Upper lobe of left lung (tissue), 6 donors: ENCODE measurements at regions not wholly inside any gene's neighbourhood (a gene's known extent, or its start where the extent isn't known, plus 50 kb on each side); places are given as distances from the start of the nearest gene placed in this dataset.

ENCODE experiments used
- ATAC-seq, 2 donors: fragments of 200-7000 bp; cut with Tn5 transposase; one replicate each; pipeline ENCODE4 v1.9.1; 2022; ENCODE audit warnings: mild to moderate bottlenecking in 2 of 2, moderate library complexity in 2 of 2; ENCODE audit not compliant: low FRiP score in 2 of 2
- DNase-seq, 2 donors: peaks; one replicate each; pipeline ENCODE4 v3.0.0-alpha.2; 2019 to 2020
- H3K27ac ChIP-seq, 4 donors: fragments of 200-600 bp; sonication (generic); one replicate each; pipeline ENCODE4 v1.5.1; 2016 to 2019
- H3K27me3 ChIP-seq, 4 donors: fragments of 200-600 bp; sonication (generic); one replicate each; pipeline ENCODE4 v1.5.1; 2017 to 2019
- H3K36me3 ChIP-seq, 4 donors: fragments of 200-600 bp; sonication (generic); one replicate each; pipeline ENCODE4 v1.5.1; 2016 to 2019
- H3K4me1 ChIP-seq, 4 donors: fragments of 200-600 bp; sonication (generic); one replicate each; pipeline ENCODE4 v1.5.1; 2018 to 2019
- H3K4me3 ChIP-seq, 4 donors: fragments of 200-600 bp; sonication (generic); one replicate each; pipeline ENCODE4 v1.5.1; 2017 to 2019; ENCODE audit warnings: mild to moderate bottlenecking in 2 of 4, moderate library complexity in 1 of 4
- H3K9me3 ChIP-seq, 4 donors: fragments of 200-600 bp; sonication (generic); one replicate each; pipeline ENCODE4 v1.5.1; 2018 to 2019
- EP300 ChIP-seq, 4 donors: sonication (generic); formaldehyde crosslinking; IDR thresholded peaks; one replicate each; pipeline ENCODE4 v1.5.1; 2017; ENCODE audit warnings: antibody characterized with exemption in 4 of 4, control low read depth in 2 of 4
- POLR2A ChIP-seq, 4 donors: fragments of 450-650 bp; IDR thresholded peaks; one replicate each; pipeline ENCODE4 v1.5.1; 2016 to 2017; ENCODE audit warnings: antibody characterized with exemption in 4 of 4, mild to moderate bottlenecking in 2 of 4
- POLR2AphosphoS5 ChIP-seq, 2 donors: sonication (generic); formaldehyde crosslinking; IDR thresholded peaks; one replicate each; pipeline ENCODE4 v1.5.1; 2017; ENCODE audit warnings: antibody characterized with exemption in 2 of 2
- WGBS, 2 donors: methylation state at CpG; one replicate each; pipeline ENCODE4 v1.1.5; 2017 to 2018; 5-methylcytosine and 5-hydroxymethylcytosine counted together
- TF ChIP-seq, protein P1 (sequence below), 6 experiments: fragments of 450-650 bp in 4 of 6; fragments of 200-600 bp in 2 of 6; sonication (generic) in 2 of 6; IDR thresholded peaks; one replicate each; pipeline ENCODE4 v1.5.1; 2016 to 2019; ENCODE audit warnings: antibody characterized with exemption in 6 of 6
- donor health status: DM: no; HTN: no; CAD: no; lungs with moderate emphysema.
- donor health status: DM: no; HTN: yes; CAD: no; lungs with severe emphysema.

DNA sequence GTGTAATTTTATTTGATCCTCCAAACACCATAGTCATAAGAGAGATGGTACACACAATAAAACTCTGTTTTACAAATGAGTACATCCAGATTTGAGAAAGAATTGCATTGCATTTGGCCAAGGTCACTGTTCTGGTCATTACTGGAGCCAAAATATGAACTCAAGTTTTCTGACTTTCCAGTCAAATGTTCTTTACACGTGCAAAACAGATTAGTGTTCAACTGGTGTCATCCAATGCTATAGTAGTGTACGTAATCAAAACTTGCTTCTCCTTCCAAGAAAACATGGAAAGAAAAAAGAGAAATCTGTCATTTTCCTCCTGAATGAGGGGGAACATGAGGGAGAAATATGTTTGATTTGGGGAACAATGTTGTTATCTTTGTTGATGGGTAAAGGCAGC is 291.9 kb downstream of the NAF1 start:
- no peaks in the 10 kb centered on the region for H3K4me1 ChIP-seq
- ATAC-seq = no peak
- WGBS, 2 donors = 68 to 82% methylated on average over 2 of the region's 2 CpGs
- TF ChIP-seq, protein P1, sequence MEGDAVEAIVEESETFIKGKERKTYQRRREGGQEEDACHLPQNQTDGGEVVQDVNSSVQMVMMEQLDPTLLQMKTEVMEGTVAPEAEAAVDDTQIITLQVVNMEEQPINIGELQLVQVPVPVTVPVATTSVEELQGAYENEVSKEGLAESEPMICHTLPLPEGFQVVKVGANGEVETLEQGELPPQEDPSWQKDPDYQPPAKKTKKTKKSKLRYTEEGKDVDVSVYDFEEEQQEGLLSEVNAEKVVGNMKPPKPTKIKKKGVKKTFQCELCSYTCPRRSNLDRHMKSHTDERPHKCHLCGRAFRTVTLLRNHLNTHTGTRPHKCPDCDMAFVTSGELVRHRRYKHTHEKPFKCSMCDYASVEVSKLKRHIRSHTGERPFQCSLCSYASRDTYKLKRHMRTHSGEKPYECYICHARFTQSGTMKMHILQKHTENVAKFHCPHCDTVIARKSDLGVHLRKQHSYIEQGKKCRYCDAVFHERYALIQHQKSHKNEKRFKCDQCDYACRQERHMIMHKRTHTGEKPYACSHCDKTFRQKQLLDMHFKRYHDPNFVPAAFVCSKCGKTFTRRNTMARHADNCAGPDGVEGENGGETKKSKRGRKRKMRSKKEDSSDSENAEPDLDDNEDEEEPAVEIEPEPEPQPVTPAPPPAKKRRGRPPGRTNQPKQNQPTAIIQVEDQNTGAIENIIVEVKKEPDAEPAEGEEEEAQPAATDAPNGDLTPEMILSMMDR (IDR thresholded peaks at IDR 0.05) = no peak
- no peak for TF ChIP-seq POLR2A (IDR thresholded peaks at IDR 0.05)
- no peak overlapping the region for H3K27ac ChIP-seq
- H3K9me3 ChIP-seq = no peaks in the 10 kb centered on the region
- DNase-seq = no peak
- no peaks in the 10 kb centered on the region for H3K27me3 ChIP-seq
- H3K4me3 ChIP-seq = no peak overlapping the region
- no peaks in the 10 kb centered on the region for H3K36me3 ChIP-seq

GRCh38 chr4:162871990-162872389 is 294.7 kb downstream of the NAF1 start:
- H3K27me3 ChIP-seq = no peaks in the 10 kb centered on the region

DNA sequence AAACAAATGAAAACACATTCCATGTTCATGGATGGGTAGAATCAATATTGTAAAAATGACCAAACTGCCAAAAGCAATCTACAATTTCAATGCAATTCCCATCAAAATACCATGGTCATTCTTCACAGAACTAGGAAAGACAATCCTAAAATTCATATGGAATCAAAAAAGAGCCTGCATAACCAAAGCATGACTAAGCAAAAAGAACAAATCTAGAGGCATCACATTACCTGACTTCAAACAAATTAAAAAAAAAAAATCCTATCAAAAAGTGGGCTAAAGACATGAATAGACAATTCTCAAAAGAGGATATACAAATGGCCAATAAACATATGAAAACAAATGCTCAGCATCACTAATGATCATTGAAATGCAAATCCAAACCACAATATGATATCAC is 297.5 kb downstream of the NAF1 start:
- Histone ChIP-seq H3K27me3 (no peaks in the 10 kb centered on the region), H3K36me3 (no peaks in the 10 kb centered on the region), H3K9me3 (no peaks in the 10 kb centered on the region), H3K4me3 (no peak overlapping the region), H3K4me1 (no peaks in the 10 kb centered on the region), H3K27ac (no peak overlapping the region)
- ATAC-seq = no peak
- no peak for DNase-seq
- TF ChIP-seq, protein P1 (IDR thresholded peaks at IDR 0.05) = no peak
- TF ChIP-seq POLR2AphosphoS5 (IDR thresholded peaks at IDR 0.05) (no peak), EP300 (IDR thresholded peaks at IDR 0.05) (no peak), POLR2A (IDR thresholded peaks at IDR 0.05) (no peak)

More at GRCh38 chr4:162871990-162872389, 294.7 kb downstream of the NAF1 start:
- TF ChIP-seq, protein P1 (IDR thresholded peaks at IDR 0.05) = no peak
- no peak for TF ChIP-seq EP300 (IDR thresholded peaks at IDR 0.05)
- no peak for TF ChIP-seq POLR2AphosphoS5 (IDR thresholded peaks at IDR 0.05)
- no peak for TF ChIP-seq POLR2A (IDR thresholded peaks at IDR 0.05)
- Histone ChIP-seq H3K9me3 (no peaks in the 10 kb centered on the region), H3K4me1 (no peaks in the 10 kb centered on the region), H3K27ac (no peak overlapping the region), H3K36me3 (no peaks in the 10 kb centered on the region), H3K4me3 (no peak overlapping the region)
- WGBS, 2 donors = 64 to 69% methylated on average over 4 of the region's 4 CpGs
- no peak for ATAC-seq
- DNase-seq = no peak

- 84 to 85% methylated on average over 2 of the region's 2 CpGs for WGBS, 2 donors
- TF ChIP-seq POLR2A (IDR thresholded peaks at IDR 0.05) (no peak), POLR2AphosphoS5 (IDR thresholded peaks at IDR 0.05) (no peak), EP300 (IDR thresholded peaks at IDR 0.05) (no peak)
- TF ChIP-seq, protein P1 (IDR thresholded peaks at IDR 0.05) = no peak
- Histone ChIP-seq H3K4me1 (no peaks in the 10 kb centered on the region), H3K27ac (no peak overlapping the region), H3K36me3 (no peaks in the 10 kb centered on the region), H3K27me3 (no peaks in the 10 kb centered on the region), H3K9me3 (no peaks in the 10 kb centered on the region), H3K4me3 (no peak overlapping the region)
- no peak for ATAC-seq
- no peak for DNase-seq
Measured at GRCh38 chr4:162866565-162866964, 300.1 kb downstream of the NAF1 start.

GRCh38 chr4:162865102-162865501 is 301.6 kb downstream of the NAF1 start:
- no peak for TF ChIP-seq POLR2A (IDR thresholded peaks at IDR 0.05)
- TF ChIP-seq, protein P1 (IDR thresholded peaks at IDR 0.05) = no peak
- TF ChIP-seq POLR2AphosphoS5 (IDR thresholded peaks at IDR 0.05) = no peak
- no peak for TF ChIP-seq EP300 (IDR thresholded peaks at IDR 0.05)
- 79 to 97% methylated on average over 2 of the region's 2 CpGs for WGBS, 2 donors
- DNase-seq = no peak
- no peak overlapping the region for H3K27ac ChIP-seq
- no peaks in the 10 kb centered on the region for H3K36me3 ChIP-seq
- ATAC-seq = no peak
- H3K9me3 ChIP-seq = no peaks in the 10 kb centered on the region
- H3K4me1 ChIP-seq = no peaks in the 10 kb centered on the region
- no peaks in the 10 kb centered on the region for H3K27me3 ChIP-seq
- H3K4me3 ChIP-seq = no peak overlapping the region
